ENCODE measurements at regions not wholly inside any gene's neighbourhood (a gene's known extent, or its start where the extent isn't known, plus 50 kb on each side); places are given as distances from the start of the nearest gene placed in this dataset.
"Not testable (repeated sequence)": the region's sequence is repeated elsewhere in the genome, so short reads cannot be mapped to it uniquely, and the experiment has no call there.

- DNase-seq (ENCODE audit: insufficient read length, low spot score) (no peak), FAIRE-seq (no peak)
These were observed 203.8 kb downstream of the TPRG1 start for GRCh38 chr3:189375532-189375931.

GRCh38 chr3:189383630-189384029, 211.9 kb downstream of the TPRG1 start:
- no peak for FAIRE-seq
- DNase-seq (ENCODE audit: insufficient read length, low spot score) = no peak

- DNase-seq (ENCODE audit: insufficient read length, low spot score); FAIRE-seq: not testable (repeated sequence)
These were observed 214.1 kb downstream of the TPRG1 start for GRCh38 chr3:189385880-189386279.

GRCh38 chr3:189386739-189387138, 215.0 kb downstream of the TPRG1 start:
- DNase-seq (ENCODE audit: insufficient read length, low spot score) (no peak), FAIRE-seq (no peak)

- FAIRE-seq (no peak), DNase-seq (ENCODE audit: insufficient read length, low spot score) (no peak)
These were observed 217.6 kb downstream of the TPRG1 start for GRCh38 chr3:189389346-189389745.

DNA sequence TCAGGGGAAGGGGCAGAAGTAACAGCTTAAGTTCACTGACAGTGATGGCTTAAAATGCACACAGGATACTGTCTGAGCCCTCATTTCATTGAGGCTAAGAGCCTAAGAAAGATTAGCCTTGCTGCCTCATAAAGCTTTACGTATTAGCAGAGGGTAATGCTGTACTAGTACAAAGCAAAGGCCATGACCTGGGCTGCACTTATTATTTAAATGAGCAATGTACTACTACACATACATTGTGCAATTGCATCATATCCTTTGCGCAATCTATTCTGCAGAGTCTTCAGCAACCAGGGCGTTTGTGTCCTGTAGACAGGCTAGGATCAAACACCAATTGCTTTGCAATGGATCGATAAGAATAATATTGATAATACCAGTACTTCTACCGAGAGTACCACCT, 221.8 kb downstream of the TPRG1 start:
- FAIRE-seq (no peak), DNase-seq (ENCODE audit: insufficient read length, low spot score) (no peak)

DNA sequence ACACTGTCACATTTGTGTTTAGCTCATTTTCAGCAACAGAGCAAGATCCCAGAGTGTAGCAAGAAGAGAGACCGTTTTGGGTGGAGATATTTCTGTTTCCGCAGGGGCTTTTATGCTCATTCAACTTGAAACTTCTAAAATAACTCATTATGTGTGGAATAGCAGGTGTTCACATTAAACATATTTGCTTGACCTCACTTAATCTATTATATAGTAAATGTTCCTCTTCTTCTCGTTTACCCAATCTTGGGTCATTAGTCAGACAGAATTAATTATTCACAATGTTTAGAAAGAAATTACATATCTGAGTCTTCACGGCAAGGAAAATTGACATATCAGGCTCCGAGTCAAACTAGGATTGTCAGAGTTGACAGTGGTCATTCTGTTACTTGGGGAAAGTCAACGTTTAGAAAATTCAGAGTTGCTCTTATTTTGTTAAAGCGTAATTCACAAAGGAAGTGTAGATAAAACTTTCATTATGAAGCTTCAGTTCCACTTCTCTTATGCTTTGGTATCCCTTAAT, 222.9 kb downstream of the TPRG1 start:
- no peak for FAIRE-seq
- no peak for DNase-seq (ENCODE audit: insufficient read length, low spot score)

- DNase-seq (ENCODE audit: insufficient read length, low spot score) (no peak), FAIRE-seq (no peak)
These were observed 224.1 kb downstream of the TPRG1 start for GRCh38 chr3:189395825-189396224.

DNA sequence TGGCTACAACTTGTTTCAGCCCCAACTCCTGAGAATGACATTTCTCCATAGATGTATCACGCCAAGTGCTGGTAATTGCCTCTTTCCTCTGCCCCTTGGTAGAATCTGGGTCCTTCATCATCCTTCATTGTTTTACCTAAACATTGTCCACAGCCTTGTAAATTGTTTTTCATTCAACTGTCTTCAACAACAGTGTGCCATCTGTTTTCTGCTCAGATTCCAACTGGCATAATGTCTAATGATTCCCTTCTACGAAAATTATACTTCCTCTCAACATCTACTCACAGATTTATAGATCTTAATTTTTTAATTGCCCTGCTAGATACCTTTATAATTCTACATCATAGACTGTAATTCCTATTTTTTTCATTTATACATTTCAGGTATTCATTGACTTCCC, 226.9 kb downstream of the TPRG1 start:
- no peak for DNase-seq (ENCODE audit: insufficient read length, low spot score)
- no peak for FAIRE-seq

- FAIRE-seq (no peak), DNase-seq (ENCODE audit: insufficient read length, low spot score) (no peak)
These were observed 229.4 kb downstream of the TPRG1 start for GRCh38 chr3:189401196-189401595.

DNA sequence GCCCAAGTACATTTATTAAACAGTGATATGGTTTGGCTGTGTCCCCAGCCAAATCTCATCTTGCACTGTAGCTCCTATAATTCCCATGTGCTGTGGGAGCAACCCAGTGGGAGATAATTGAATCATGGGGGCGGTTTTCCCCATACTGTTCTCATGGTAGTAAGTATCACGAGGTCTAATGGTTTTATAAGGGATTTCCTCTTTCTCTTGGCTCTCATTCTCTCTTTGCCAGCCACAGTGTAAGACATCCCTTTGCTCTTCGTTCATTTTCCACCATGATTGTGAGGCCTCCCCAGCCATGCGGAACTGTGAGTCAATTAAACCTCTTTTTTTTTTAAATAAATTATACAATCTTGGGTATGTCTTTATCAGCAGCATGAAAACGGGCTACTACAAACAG, 228.0 kb upstream of the TP63 start:
- FAIRE-seq = no peak
- no peak for DNase-seq (ENCODE audit: insufficient read length, low spot score)

DNA sequence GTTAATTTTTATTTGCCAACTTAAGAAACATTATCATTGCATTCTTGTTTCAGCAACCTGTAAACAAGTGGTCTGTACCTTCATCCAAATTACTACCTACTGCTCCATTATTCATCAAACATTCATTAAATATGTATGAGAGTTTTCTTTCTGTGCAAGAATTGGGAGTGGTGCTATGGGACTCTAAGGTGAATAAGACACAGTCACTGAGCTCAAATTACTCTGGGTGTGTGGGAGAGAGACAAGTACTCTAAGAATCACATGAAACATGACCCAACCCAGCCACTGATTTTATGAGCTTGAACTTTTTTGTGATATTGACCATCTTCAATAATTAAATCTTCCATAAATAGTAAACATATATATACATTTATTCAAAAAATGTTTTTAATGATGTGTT, 227.2 kb upstream of the TP63 start:
- FAIRE-seq (no peak), DNase-seq (ENCODE audit: insufficient read length, low spot score) (no peak)

DNA sequence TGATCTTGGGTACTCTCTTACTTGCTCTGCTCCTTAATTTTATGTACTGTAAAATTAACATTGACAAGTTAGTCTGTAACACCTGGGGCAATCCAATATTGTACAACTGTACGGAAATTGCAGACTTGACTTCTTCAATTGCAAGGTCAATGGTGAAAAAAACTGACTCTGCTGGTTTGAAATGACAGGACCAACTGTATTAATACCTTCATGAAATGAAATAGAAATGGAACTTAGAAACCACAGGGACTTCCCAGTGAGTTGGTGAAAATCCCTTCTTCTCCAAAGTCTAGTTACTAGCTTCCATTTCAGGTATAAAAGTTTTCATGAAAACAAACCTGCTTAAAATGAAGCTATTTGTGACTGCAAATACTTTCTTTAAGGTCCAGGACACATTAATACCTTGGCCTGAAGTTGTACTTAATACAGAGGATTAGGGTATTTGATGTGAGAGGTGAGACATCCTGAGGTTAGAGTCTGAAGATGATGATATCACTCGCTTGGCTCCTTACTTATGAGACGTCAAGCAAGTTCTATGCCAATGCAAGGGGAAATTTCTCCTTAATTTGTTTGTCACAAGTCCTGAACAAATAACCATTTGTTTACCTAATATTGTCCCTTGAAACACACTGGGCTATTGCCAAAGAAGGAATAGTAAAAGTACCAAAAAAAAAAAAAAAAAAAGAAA, 226.2 kb upstream of the TP63 start:
- FAIRE-seq = no peak
- DNase-seq (ENCODE audit: insufficient read length, low spot score) = no peak

DNA sequence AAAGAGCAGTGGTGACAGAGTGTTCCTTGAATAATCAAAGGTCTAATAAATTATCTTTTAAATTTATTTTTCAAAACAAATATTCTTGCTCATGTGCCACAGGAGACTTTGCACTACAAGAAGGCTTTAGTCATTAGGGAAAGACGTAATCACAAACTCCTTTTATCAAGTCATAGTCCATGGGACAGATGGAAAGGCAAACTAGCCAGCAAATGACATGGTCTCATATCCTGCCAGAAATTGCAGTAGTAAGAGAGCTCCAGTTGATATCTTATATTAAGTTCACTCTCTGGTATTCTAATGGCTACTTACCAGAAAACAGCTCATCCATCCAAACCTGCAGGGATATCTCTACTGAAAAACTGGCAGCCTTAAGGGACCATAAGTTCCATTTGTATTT, 225.0 kb upstream of the TP63 start:
- FAIRE-seq (no peak), DNase-seq (ENCODE audit: insufficient read length, low spot score) (no peak)

DNA sequence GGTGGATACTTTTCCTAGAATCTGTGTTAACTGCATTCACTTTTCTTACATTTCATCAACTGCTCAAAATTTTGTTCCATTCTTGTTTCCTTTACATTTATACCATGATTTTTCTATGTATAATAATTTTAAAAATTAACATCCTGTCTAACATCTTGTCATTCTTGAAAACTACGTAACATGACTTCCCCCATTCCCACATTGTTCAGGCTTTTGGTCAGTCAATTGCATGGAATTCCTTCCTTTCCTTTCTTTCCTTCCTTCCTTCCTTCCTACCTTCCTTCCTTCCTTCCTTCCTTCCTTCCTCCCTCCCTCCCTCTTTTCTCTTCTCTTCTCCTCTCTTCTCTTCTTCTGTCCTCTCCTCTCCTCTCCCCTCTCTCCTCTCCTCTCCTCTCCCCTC, 220.7 kb upstream of the TP63 start:
- FAIRE-seq = no peak

GRCh38 chr3:189419038-189419437, 212.2 kb upstream of the TP63 start:
- FAIRE-seq = no peak
- DNase-seq (ENCODE audit: insufficient read length, low spot score) = no peak

More for the DNA sequence above, 220.7 kb upstream of the TP63 start:
- DNase-seq (ENCODE audit: insufficient read length, low spot score) = no peak

DNA sequence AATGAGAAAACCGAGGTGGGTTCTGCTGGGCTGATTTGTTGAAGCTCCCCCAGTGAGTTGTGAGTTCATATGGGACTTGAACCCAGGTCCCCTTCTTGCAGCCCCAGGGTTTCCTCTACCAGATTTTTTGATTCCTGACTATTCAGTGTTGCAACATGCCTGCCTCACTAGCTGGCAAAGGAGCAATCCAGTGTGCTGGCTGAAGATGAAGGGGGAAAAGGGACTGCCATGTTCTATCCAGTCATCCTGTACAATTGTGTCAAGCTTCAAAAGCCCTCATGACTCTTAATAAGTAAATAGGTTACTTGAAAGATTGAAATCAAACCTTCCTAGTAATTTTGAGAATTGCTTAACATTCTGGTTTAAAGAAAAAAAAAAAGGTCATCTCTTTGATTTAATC, 211.5 kb upstream of the TP63 start:
- no peak for FAIRE-seq
- DNase-seq (ENCODE audit: insufficient read length, low spot score) = no peak

DNA sequence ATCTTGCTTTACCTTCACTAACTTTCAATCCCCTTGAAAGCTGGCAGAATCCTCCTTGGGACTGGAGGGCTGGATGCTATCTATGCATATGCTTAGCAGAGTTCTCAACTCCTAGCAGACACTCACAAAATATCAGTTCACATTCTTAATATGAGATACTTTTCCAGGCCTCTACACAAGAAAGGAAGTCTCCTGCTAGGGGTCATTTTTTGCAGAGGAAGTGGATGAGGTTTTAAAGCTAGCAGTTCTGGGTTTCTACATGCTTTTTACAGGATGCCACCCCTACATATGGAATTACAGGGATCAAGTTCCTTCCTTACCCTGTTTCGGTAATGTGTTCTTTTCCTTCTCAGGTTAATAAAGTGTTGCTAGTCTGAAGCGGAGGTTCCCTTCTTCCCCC, 206.3 kb upstream of the TP63 start:
- FAIRE-seq (no peak), DNase-seq (ENCODE audit: insufficient read length, low spot score) (no peak)

DNA sequence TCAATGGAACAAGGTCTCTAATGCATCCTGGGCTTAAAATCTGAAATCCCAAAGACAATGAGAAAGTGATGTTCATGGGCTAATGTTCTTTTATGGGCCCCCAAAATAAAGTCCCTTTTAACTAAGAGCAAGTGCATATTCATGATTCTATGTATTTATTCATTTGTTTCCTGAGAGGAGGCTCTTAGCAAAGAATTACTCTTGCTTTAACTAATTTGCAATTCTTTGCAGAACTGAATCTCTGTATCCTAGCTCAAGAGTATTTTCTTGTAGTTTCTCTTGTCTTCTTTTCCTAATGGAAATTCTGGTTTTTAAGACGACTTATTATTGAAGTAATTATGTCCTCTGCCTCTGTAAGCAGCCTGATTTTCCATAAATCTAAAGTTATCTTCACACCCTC, 202.2 kb upstream of the TP63 start:
- DNase-seq (ENCODE audit: insufficient read length, low spot score) (no peak), FAIRE-seq (no peak)

DNA sequence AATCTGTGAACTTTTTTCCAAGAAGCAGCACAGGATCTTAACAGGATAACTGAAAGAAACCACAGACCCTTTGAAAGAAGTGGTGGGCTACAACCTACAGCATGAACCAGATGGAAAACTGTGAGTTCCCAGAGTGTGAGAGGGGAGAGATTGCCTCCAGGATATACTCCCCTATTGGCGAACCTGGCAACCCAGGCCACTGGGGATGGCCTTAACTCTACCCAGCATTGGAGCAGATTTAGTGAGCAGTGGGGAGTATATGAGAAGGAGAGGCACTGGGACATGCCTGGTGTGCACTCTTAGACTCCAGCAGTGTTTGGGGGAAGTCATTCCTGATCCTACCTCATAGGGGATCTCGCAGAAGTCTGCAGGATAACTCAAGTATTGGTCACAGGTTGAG, 201.0 kb upstream of the TP63 start:
- FAIRE-seq = no peak
- DNase-seq (ENCODE audit: insufficient read length, low spot score) = no peak

- not testable (repeated sequence) for DNase-seq (ENCODE audit: insufficient read length, low spot score); FAIRE-seq
These were observed 188.9 kb upstream of the TP63 start for GRCh38 chr3:189442257-189442656.

- DNase-seq (ENCODE audit: insufficient read length, low spot score) (no peak), FAIRE-seq (no peak)
These were observed 184.1 kb upstream of the TP63 start for GRCh38 chr3:189446959-189447560.

All from HTR-8/SVneo (cell line).